GM12892 (cell line): ENCODE measurements at regions not wholly inside any gene's neighbourhood (a gene's known extent, or its start where the extent isn't known, plus 50 kb on each side); places are given as distances from the start of the nearest gene placed in this dataset.

Experiments used
- DNase-seq: peaks from one replicate; pipeline ENCODE4 v3.0.0; 2011; ENCODE audit not compliant: insufficient read length
- FAIRE-seq: peaks from 2 replicates; lab custom pipeline; 2011; peaks lifted over from hg19 to GRCh38; lab: Jason Lieb, UNC
- POLR2A ChIP-seq: IDR thresholded peaks from 2 replicates; pipeline ENCODE4 v1.6.1; 2011; ENCODE audit warnings: low read depth, low read length, control low read depth
- POLR2AphosphoS5 ChIP-seq: IDR thresholded peaks from 2 replicates; pipeline ENCODE4 v1.6.1; 2011; ENCODE audit warnings: low read depth, low read length, control low read depth
- TAF1 ChIP-seq: IDR thresholded peaks from 2 replicates; pipeline ENCODE4 v1.6.1; 2011; ENCODE audit warnings: low read depth, mild to moderate bottlenecking, control low read depth, low read length, borderline replicate concordance

- FAIRE-seq: no peak
Measured at GRCh38 chr4:106497271-106497670, 128.7 kb upstream of the GIMD1 start.

GRCh38 chr4:106496061-106496460, 127.5 kb upstream of the GIMD1 start:
- DNase-seq: no peak
- TF ChIP-seq TAF1: no peak
- no peak for TF ChIP-seq POLR2A
- TF ChIP-seq POLR2AphosphoS5: no peak
- no peak for FAIRE-seq

More at GRCh38 chr4:106497271-106497670, 128.7 kb upstream of the GIMD1 start:
- TF ChIP-seq TAF1: no peak
- no peak for TF ChIP-seq POLR2A
- TF ChIP-seq POLR2AphosphoS5: no peak
- DNase-seq: no peak

- DNase-seq: no peak
Measured at GRCh38 chr4:106495476-106495875, 126.9 kb upstream of the GIMD1 start.

GRCh38 chr4:106494066-106494465, 125.5 kb upstream of the GIMD1 start:
- FAIRE-seq (no peak), DNase-seq (no peak)
- TF ChIP-seq TAF1 (no peak), POLR2A (no peak), POLR2AphosphoS5 (no peak)

More at GRCh38 chr4:106495476-106495875, 126.9 kb upstream of the GIMD1 start:
- TF ChIP-seq POLR2AphosphoS5: no peak
- no peak for TF ChIP-seq TAF1
- no peak for TF ChIP-seq POLR2A
- no peak for FAIRE-seq

GRCh38 chr4:106493086-106493485, 124.5 kb upstream of the GIMD1 start:
- FAIRE-seq (no peak), DNase-seq (no peak)
- TF ChIP-seq TAF1: no peak
- no peak for TF ChIP-seq POLR2A
- TF ChIP-seq POLR2AphosphoS5: no peak

- TF ChIP-seq POLR2AphosphoS5: no peak
- FAIRE-seq (no peak), DNase-seq (no peak)
Measured at GRCh38 chr4:106486533-106486932, 118.0 kb upstream of the GIMD1 start.

- DNase-seq (no peak), FAIRE-seq (no peak)
- TF ChIP-seq POLR2A (no peak), POLR2AphosphoS5 (no peak), TAF1 (no peak)
Measured at GRCh38 chr4:106481801-106482200, 113.2 kb upstream of the GIMD1 start.

GRCh38 chr4:106478152-106478551, 109.6 kb upstream of the GIMD1 start:
- TF ChIP-seq TAF1 (no peak), POLR2A (no peak), POLR2AphosphoS5 (no peak)
- no peak for FAIRE-seq
- no peak for DNase-seq

GRCh38 chr4:106476741-106477140, 108.2 kb upstream of the GIMD1 start:
- TF ChIP-seq POLR2A (no peak), POLR2AphosphoS5 (no peak), TAF1 (no peak)
- DNase-seq (no peak), FAIRE-seq (no peak)

- DNase-seq: no peak
- TF ChIP-seq POLR2A (no peak), POLR2AphosphoS5 (no peak), TAF1 (no peak)
- no peak for FAIRE-seq
Measured at GRCh38 chr4:106473515-106473914, 104.9 kb upstream of the GIMD1 start.

- TF ChIP-seq POLR2A (no peak), POLR2AphosphoS5 (no peak), TAF1 (no peak)
- FAIRE-seq (no peak), DNase-seq (no peak)
Measured at GRCh38 chr4:106471151-106471550, 102.6 kb upstream of the GIMD1 start.

GRCh38 chr4:106463622-106464021, 95.0 kb upstream of the GIMD1 start:
- DNase-seq: no peak
- no peak for TF ChIP-seq TAF1
- no peak for FAIRE-seq

GRCh38 chr4:106454581-106454980, 86.0 kb upstream of the GIMD1 start:
- no peak for FAIRE-seq
- TF ChIP-seq POLR2A (no peak), POLR2AphosphoS5 (no peak), TAF1 (no peak)
- DNase-seq: no peak

GRCh38 chr4:106454021-106454420, 85.4 kb upstream of the GIMD1 start:
- no peak for FAIRE-seq
- TF ChIP-seq POLR2A (no peak), POLR2AphosphoS5 (no peak), TAF1 (no peak)

More at GRCh38 chr4:106454021-106454420, 85.4 kb upstream of the GIMD1 start:
- DNase-seq: no peak
